ENCODE measurements at regions not wholly inside any gene's neighbourhood (a gene's known extent, or its start where the extent isn't known, plus 50 kb on each side); places are given as distances from the start of the nearest gene placed in this dataset.

- TF ChIP-seq SMC3 (conservative IDR thresholded peaks at IDR 0.05; ENCODE audit: poor library complexity) (no peak), REST (IDR thresholded peaks at IDR 0.05; ENCODE audit: borderline replicate concordance) (no peak), CTCF (IDR thresholded peaks at IDR 0.05; ENCODE audit: poor library complexity, severe bottlenecking) (no peak), EZH2 (IDR thresholded peaks at IDR 0.05; ENCODE audit: borderline replicate concordance, insufficient read depth, low read length, poor library complexity, severe bottlenecking) (no peak), RAD21 (conservative IDR thresholded peaks at IDR 0.05) (no peak), TAF1 (IDR thresholded peaks at IDR 0.05; ENCODE audit: low read depth) (no peak), POLR2AphosphoS5 (IDR thresholded peaks at IDR 0.05) (no peak), MXI1 (conservative IDR thresholded peaks at IDR 0.05; ENCODE audit: poor library complexity, severe bottlenecking) (no peak)
Measured at GRCh38 chr5:86542532-86542931, 75.2 kb upstream of the COX7C start.

All from neural cell (in vitro differentiated cells).